HG02571 (cell line): ENCODE measurements at regions not wholly inside any gene's neighbourhood (a gene's known extent, or its start where the extent isn't known, plus 50 kb on each side); places are given as distances from the start of the nearest gene placed in this dataset.
"Not testable (repeated sequence)": the region's sequence is repeated elsewhere in the genome, so short reads cannot be mapped to it uniquely, and the experiment has no call there.

Source experiments
- ATAC-seq: cut with Tn5 transposase; IDR thresholded peaks from one replicate; pipeline ENCODE4 v1.9.1; 2021; ENCODE audit warnings: mild to moderate bottlenecking, moderate library complexity; ENCODE audit not compliant: unreplicated experiment

GRCh38 chr7:81839708-81840369, 70.0 kb upstream of the HGF start:
- ATAC-seq: no peak

- ATAC-seq: no peak
These were observed 63.6 kb upstream of the HGF start for GRCh38 chr7:81833401-81833800.

- no peak for ATAC-seq
These were observed 62.0 kb upstream of the HGF start for GRCh38 chr7:81831883-81832282.

GRCh38 chr7:81829511-81829910, 59.7 kb upstream of the HGF start:
- not testable (repeated sequence) for ATAC-seq

- no peak for ATAC-seq
These were observed 53.0 kb upstream of the HGF start for GRCh38 chr7:81822811-81823210.

DNA sequence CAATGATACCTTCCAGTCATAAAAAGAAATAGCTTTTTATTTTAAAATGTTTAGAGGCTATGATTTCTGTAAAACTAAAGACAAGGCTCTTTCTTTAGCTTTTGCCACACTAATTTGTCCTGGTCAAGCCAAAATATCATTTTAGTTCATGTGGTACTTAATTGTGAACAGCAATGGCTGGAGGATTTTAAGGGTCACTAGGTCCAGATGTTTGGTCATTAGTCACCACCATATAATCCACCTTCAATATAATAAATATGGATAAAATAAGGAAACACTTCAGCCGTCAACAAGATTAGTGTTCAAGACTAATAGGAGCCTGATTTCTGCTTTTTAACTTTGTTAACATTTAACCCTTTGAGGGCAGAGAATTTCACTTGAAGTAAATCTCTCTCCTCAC, 50.0 kb upstream of the HGF start:
- no peak for ATAC-seq
